ENCODE measurements at regions not wholly inside any gene's neighbourhood (a gene's known extent, or its start where the extent isn't known, plus 50 kb on each side); places are given as distances from the start of the nearest gene placed in this dataset.

- TF ChIP-seq CTCF (IDR thresholded peaks at IDR 0.05) (no peak), POLR2AphosphoS5 (IDR thresholded peaks at IDR 0.05) (no peak), POLR2A (IDR thresholded peaks at IDR 0.05) (no peak)
Measured at GRCh38 chr3:144791034-144791433, 819.4 kb downstream of the DIPK2A start.

Data from breast epithelium (tissue), 3 donors.